Neuronal stem cell (in vitro differentiated cells): ENCODE measurements at regions not wholly inside any gene's neighbourhood (a gene's known extent, or its start where the extent isn't known, plus 50 kb on each side); places are given as distances from the start of the nearest gene placed in this dataset.
A peak's percentile ranks its signal among the peaks of the same experiment; 100 is the strongest.

Experiments
- DNase-seq: peaks from one replicate; pipeline ENCODE4 v3.0.0-alpha.2; 2013; ENCODE audit warnings: low spot score
- H2AFZ ChIP-seq: one replicate; pipeline ENCODE4 v1.6.1; 2013; ENCODE audit warnings: mild to moderate bottlenecking, low read length, inconsistent platforms
- H2AK5ac ChIP-seq: 2 replicates; pipeline ENCODE4 v1.6.1; 2013; ENCODE audit warnings: low read depth, mild to moderate bottlenecking, inconsistent platforms, low read length, moderate library complexity, mixed read lengths
- H2BK120ac ChIP-seq: 2 replicates; pipeline ENCODE4 v1.6.1; 2013; ENCODE audit warnings: low read depth, mild to moderate bottlenecking, inconsistent platforms, low read length, moderate library complexity, mixed read lengths
- H2BK12ac ChIP-seq: one replicate; pipeline ENCODE4 v1.6.1; 2013; ENCODE audit warnings: low read length, inconsistent platforms
- H2BK15ac ChIP-seq: 2 replicates; pipeline ENCODE4 v1.6.1; 2013; ENCODE audit warnings: mild to moderate bottlenecking, low read length, inconsistent platforms, mixed read lengths
- H2BK5ac ChIP-seq: one replicate; pipeline ENCODE4 v1.6.1; 2013; ENCODE audit warnings: inconsistent platforms, mild to moderate bottlenecking, low read length, moderate library complexity
- H3K14ac ChIP-seq: one replicate; pipeline ENCODE4 v1.6.1; 2013; ENCODE audit warnings: low read length, inconsistent platforms
- H3K18ac ChIP-seq: 2 replicates; pipeline ENCODE4 v1.6.1; 2013; ENCODE audit warnings: low read length, inconsistent platforms
- H3K23ac ChIP-seq: 2 replicates; pipeline ENCODE4 v1.6.1; 2013; ENCODE audit warnings: low read depth, mild to moderate bottlenecking, mixed read lengths, low read length, inconsistent platforms; ENCODE audit not compliant: poor library complexity
- H3K27ac ChIP-seq: replicated peaks from 3 replicates; pipeline ENCODE4 v1.5.1; 2013; ENCODE audit warnings: low read length, inconsistent platforms
- H3K27me3 ChIP-seq, 3 experiments: 2 replicates each; pipeline ENCODE4 v1.6.1; 2013; ENCODE audit warnings: low read length in 3 of 3, mild to moderate bottlenecking in 2 of 3, inconsistent platforms in 1 of 3, low read depth in 1 of 3, mixed read lengths in 1 of 3, moderate library complexity in 1 of 3; ENCODE audit not compliant: control insufficient read depth in 3 of 3, insufficient read depth in 3 of 3
- H3K36me3 ChIP-seq, 2 donors: replicated peaks in 1 of 2; 2 replicates each; pipeline ENCODE4 v1.6.1; 2013; ENCODE audit warnings: low read length in 2 of 2; ENCODE audit not compliant: control insufficient read depth in 2 of 2, insufficient read depth in 2 of 2
- H3K4ac ChIP-seq: 2 replicates; pipeline ENCODE4 v1.6.1; 2013; ENCODE audit warnings: inconsistent platforms, mild to moderate bottlenecking, low read length, moderate library complexity
- H3K4me1 ChIP-seq, 2 donors: 1 replicate in 1 of 2; 2 replicates in 1 of 2; pipeline ENCODE4 v1.6.1; 2013; ENCODE audit warnings: low read length in 2 of 2, low read depth in 1 of 2; ENCODE audit not compliant: control insufficient read depth in 2 of 2, insufficient read depth in 1 of 2
- H3K4me2 ChIP-seq: one replicate; pipeline ENCODE4 v1.6.1; 2013; ENCODE audit warnings: mild to moderate bottlenecking, low read length, inconsistent platforms; ENCODE audit not compliant: insufficient read depth, poor library complexity, severe bottlenecking
- H3K4me3 ChIP-seq, 2 donors: 2 replicates each; pipeline ENCODE4 v1.5.1; 2013; ENCODE audit warnings: low read length in 2 of 2, mild to moderate bottlenecking in 2 of 2, inconsistent platforms in 1 of 2, moderate library complexity in 1 of 2
- H3K79me1 ChIP-seq: one replicate; pipeline ENCODE4 v1.6.1; 2013; ENCODE audit warnings: low read depth, mild to moderate bottlenecking, inconsistent platforms, low read length, moderate library complexity
- H3K9ac ChIP-seq: one replicate; pipeline ENCODE4 v1.6.1; 2013; ENCODE audit warnings: mild to moderate bottlenecking, low read depth, low read length, inconsistent platforms; ENCODE audit not compliant: poor library complexity
- H3K9me3 ChIP-seq, 2 donors: replicated peaks in 1 of 2; 2 replicates each; pipeline versions ENCODE3 to v1.6.1; 2013; ENCODE audit warnings: low read length in 2 of 2, mild to moderate bottlenecking in 2 of 2, inconsistent platforms in 1 of 2, low read depth in 1 of 2, mixed read lengths in 1 of 2, moderate library complexity in 1 of 2; ENCODE audit not compliant: control insufficient read depth in 2 of 2, insufficient read depth in 1 of 2
- H4K8ac ChIP-seq: one replicate; pipeline ENCODE4 v1.6.1; 2013; ENCODE audit warnings: low read depth, mild to moderate bottlenecking, inconsistent platforms, low read length, moderate library complexity
- H4K91ac ChIP-seq: one replicate; pipeline ENCODE4 v1.6.1; 2013; ENCODE audit warnings: low read length, low read depth, mild to moderate bottlenecking, inconsistent platforms; ENCODE audit not compliant: poor library complexity
- WGBS, 2 donors: extraction: QIAGEN DNeasy Blood & Tissue Kit; methylation state at CpG; one replicate each; pipeline ENCODE4 v1.1.7; 2013; ENCODE audit warnings: missing lambda C conversion rate in 2 of 2, mixed read lengths in 1 of 2; ENCODE audit not compliant: insufficient read length in 2 of 2, insufficient replicate concordance in 1 of 2; ENCODE audit errors: extremely low coverage in 2 of 2; 5-methylcytosine and 5-hydroxymethylcytosine counted together

DNA sequence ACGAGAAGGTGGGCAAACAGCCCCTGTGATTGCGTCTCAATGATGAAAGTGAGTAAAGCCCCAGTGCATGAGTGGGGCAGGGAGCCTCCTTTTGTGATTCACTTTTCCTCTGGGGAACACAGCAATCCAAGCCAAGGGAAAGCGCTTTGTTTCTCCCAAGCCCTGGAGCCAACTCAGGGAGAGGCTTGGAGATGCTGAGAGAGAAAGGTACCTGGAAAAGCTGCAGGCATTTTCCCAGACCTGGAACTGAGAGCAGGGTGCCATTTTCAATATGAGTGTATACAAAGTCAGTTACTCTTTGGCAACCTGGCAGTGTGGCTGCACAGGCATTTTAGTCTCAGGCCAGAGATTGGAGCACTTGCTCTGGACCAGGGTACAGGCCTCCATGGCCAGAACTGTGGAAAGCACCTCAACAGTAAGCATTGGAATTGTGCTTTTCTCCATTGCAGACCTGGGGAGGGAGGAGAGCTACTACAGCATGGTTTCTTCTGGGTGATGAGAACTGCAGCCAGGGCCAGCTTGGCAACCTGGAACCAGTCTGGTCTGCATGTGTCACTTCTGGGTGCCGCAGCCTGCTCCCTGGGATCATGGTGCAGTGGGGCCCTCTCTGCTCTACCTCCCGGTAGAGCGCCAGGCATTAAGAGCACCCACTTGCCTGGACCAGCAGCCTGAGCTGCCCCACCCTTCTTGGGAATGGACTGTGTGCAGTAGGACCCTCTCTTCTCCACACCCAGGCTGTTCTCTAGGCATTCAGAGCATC is 89.0 kb upstream of the CDH5 start:
- H2BK120ac ChIP-seq: no peak overlapping the region
- peak overlapping the region; percentile 41 for H2AK5ac ChIP-seq
- no peaks in the 10 kb centered on the region for H3K36me3 ChIP-seq
- H3K9me3 ChIP-seq: peaks cover 0 to 7% of the 10 kb centered on the region in 2 donors
- H3K18ac ChIP-seq: no peak overlapping the region
- H2BK12ac ChIP-seq: no peak overlapping the region
- H4K91ac ChIP-seq: no peak overlapping the region
- no peak overlapping the region for H2BK5ac ChIP-seq
- no peak overlapping the region for H2AFZ ChIP-seq
- no peak overlapping the region for H3K14ac ChIP-seq
- DNase-seq: no peak
- H3K27ac ChIP-seq: no peak overlapping the region
- H2BK15ac ChIP-seq: no peak overlapping the region
- WGBS, 2 donors: no CpG with 5 or more reads among the region's 6 CpGs
- H3K79me1 ChIP-seq: peaks cover 1% of the 10 kb centered on the region
- no peak overlapping the region for H3K4me3 ChIP-seq
- no peak overlapping the region for H3K9ac ChIP-seq
- no peak overlapping the region for H4K8ac ChIP-seq
- H3K4ac ChIP-seq: no peak overlapping the region
- no peak overlapping the region for H3K23ac ChIP-seq
- H3K27me3 ChIP-seq: no peaks in the 10 kb centered on the region
- no peak overlapping the region for H3K4me2 ChIP-seq
- H3K4me1 ChIP-seq: no peaks in the 10 kb centered on the region

- Histone ChIP-seq H3K18ac (no peak overlapping the region), H3K4me2 (no peak overlapping the region), H3K27ac (no peak overlapping the region), H3K4me3 (no peak overlapping the region), H3K9me3 (peaks cover 0 to 7% of the 10 kb centered on the region in 2 donors), H3K4me1 (no peaks in the 10 kb centered on the region), H2AFZ (no peak overlapping the region), H4K8ac (no peak overlapping the region), H2AK5ac (no peak overlapping the region), H3K4ac (no peak overlapping the region), H3K36me3 (no peaks in the 10 kb centered on the region), H2BK12ac (no peak overlapping the region), H3K23ac (no peak overlapping the region), H3K27me3 (peaks cover 0 to 5% (median 0%) of the 10 kb centered on the region in 3 experiments), H3K14ac (no peak overlapping the region), H2BK5ac (no peak overlapping the region), H3K9ac (no peak overlapping the region), H2BK15ac (no peak overlapping the region), H3K79me1 (peaks cover 1% of the 10 kb centered on the region), H4K91ac (no peak overlapping the region), H2BK120ac (no peak overlapping the region)
- no peak for DNase-seq
- WGBS, 2 donors: no CpG with 5 or more reads among the region's 6 CpGs
Measured at GRCh38 chr16:66275775-66276428, 90.6 kb upstream of the CDH5 start.

GRCh38 chr16:66274335-66275110 is 92.0 kb upstream of the CDH5 start:
- Histone ChIP-seq H2BK12ac (no peak overlapping the region), H2AFZ (no peak overlapping the region), H2BK120ac (no peak overlapping the region), H3K27me3 (peaks cover 0 to 10% (median 0%) of the 10 kb centered on the region in 3 experiments), H3K79me1 (peaks cover 1% of the 10 kb centered on the region), H3K9me3 (peaks cover 0 to 7% of the 10 kb centered on the region in 2 donors), H3K14ac (no peak overlapping the region), H3K9ac (no peak overlapping the region), H3K4me1 (peaks cover 0 to 3% of the 10 kb centered on the region in 2 donors), H4K91ac (no peak overlapping the region), H4K8ac (no peak overlapping the region), H3K4ac (no peak overlapping the region), H3K18ac (no peak overlapping the region), H2BK15ac (no peak overlapping the region), H3K4me2 (no peak overlapping the region), H3K4me3 (no peak overlapping the region), H2AK5ac (no peak overlapping the region), H3K36me3 (no peaks in the 10 kb centered on the region), H3K27ac (no peak overlapping the region), H2BK5ac (no peak overlapping the region), H3K23ac (no peak overlapping the region)
- WGBS, 2 donors: no CpG with 5 or more reads among the region's 9 CpGs
- DNase-seq: no peak
